ENCODE measurements at regions not wholly inside any gene's neighbourhood (a gene's known extent, or its start where the extent isn't known, plus 50 kb on each side); places are given as distances from the start of the nearest gene placed in this dataset.

DNA sequence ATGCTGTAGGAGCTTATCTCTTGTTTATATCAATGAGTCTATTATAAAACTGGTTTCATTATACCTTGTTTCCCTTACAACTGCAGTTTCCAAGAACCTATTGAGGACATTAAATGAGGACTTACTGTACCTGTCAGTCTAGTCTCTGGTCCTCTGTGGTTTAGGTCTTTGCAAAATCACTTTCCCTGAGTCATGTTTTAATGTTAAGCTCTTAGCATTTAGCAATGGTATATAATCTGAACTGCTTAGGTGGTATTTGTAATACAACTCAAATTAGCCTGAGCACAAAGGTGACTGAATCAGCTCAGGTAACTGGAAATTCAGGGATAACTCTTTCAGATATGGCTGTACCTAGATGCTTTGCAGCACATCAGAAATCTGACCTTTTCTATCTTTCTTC, 418.3 kb upstream of the SPRED2 start:
- TF ChIP-seq, protein P1, sequence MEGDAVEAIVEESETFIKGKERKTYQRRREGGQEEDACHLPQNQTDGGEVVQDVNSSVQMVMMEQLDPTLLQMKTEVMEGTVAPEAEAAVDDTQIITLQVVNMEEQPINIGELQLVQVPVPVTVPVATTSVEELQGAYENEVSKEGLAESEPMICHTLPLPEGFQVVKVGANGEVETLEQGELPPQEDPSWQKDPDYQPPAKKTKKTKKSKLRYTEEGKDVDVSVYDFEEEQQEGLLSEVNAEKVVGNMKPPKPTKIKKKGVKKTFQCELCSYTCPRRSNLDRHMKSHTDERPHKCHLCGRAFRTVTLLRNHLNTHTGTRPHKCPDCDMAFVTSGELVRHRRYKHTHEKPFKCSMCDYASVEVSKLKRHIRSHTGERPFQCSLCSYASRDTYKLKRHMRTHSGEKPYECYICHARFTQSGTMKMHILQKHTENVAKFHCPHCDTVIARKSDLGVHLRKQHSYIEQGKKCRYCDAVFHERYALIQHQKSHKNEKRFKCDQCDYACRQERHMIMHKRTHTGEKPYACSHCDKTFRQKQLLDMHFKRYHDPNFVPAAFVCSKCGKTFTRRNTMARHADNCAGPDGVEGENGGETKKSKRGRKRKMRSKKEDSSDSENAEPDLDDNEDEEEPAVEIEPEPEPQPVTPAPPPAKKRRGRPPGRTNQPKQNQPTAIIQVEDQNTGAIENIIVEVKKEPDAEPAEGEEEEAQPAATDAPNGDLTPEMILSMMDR (conservative IDR thresholded peaks at IDR 0.05): no peak
- no peak for TF ChIP-seq ZFX (IDR thresholded peaks at IDR 0.05)

All from C4-2B (cell line).